ENCODE measurements at regions not wholly inside any gene's neighbourhood (a gene's known extent, or its start where the extent isn't known, plus 50 kb on each side); places are given as distances from the start of the nearest gene placed in this dataset.

- no peak for DNase-seq (ENCODE audit: extremely low read depth in 1 of 2, low read depth in 1 of 2)
These were observed 52.4 kb upstream of the SERINC1 start for GRCh38 chr6:122524056-122524455.

GRCh38 chr6:122530440-122531046 is 58.9 kb upstream of the SERINC1 start:
- peak in 1 of 2 donors; percentile 9 for DNase-seq (ENCODE audit: extremely low read depth in 1 of 2, low read depth in 1 of 2)

GRCh38 chr6:122548281-122548680 is 61.9 kb upstream of the PKIB start:
- DNase-seq (ENCODE audit: extremely low read depth in 1 of 2, low read depth in 1 of 2): no peak

- no peak for DNase-seq (ENCODE audit: extremely low read depth in 1 of 2, low read depth in 1 of 2)
These were observed 61.4 kb upstream of the PKIB start for GRCh38 chr6:122548820-122549219.

GRCh38 chr6:122553697-122554096 is 56.5 kb upstream of the PKIB start:
- no peak for DNase-seq (ENCODE audit: extremely low read depth in 1 of 2, low read depth in 1 of 2)

- DNase-seq (ENCODE audit: extremely low read depth in 1 of 2, low read depth in 1 of 2): no peak
These were observed 54.6 kb upstream of the PKIB start for GRCh38 chr6:122555561-122555960.

GRCh38 chr6:122558080-122558479 is 52.1 kb upstream of the PKIB start:
- DNase-seq (ENCODE audit: extremely low read depth in 1 of 2, low read depth in 1 of 2): no peak
